GM18907 (cell line): ENCODE measurements at regions not wholly inside any gene's neighbourhood (a gene's known extent, or its start where the extent isn't known, plus 50 kb on each side); places are given as distances from the start of the nearest gene placed in this dataset.

Experiments used
- ATAC-seq: cut with Tn5 transposase; IDR thresholded peaks from one replicate; pipeline ENCODE4 v1.9.1; 2021; ENCODE audit warnings: mild to moderate bottlenecking, moderate library complexity; ENCODE audit not compliant: unreplicated experiment

GRCh38 chr2:129069875-129070594 lies 751.4 kb upstream of the HS6ST1 start:
- ATAC-seq: no peak

GRCh38 chr2:129070663-129071062 lies 752.0 kb upstream of the HS6ST1 start:
- ATAC-seq: no peak

- ATAC-seq: no peak
These were observed 752.9 kb upstream of the HS6ST1 start for GRCh38 chr2:129071531-129071930.

GRCh38 chr2:129074298-129074920 lies 755.7 kb upstream of the HS6ST1 start:
- no peak for ATAC-seq

- ATAC-seq: no peak
These were observed 759.9 kb upstream of the HS6ST1 start for GRCh38 chr2:129078548-129078947.

- ATAC-seq: no peak
These were observed 762.2 kb upstream of the HS6ST1 start for GRCh38 chr2:129080715-129081476.

GRCh38 chr2:129085386-129085785 lies 766.7 kb upstream of the HS6ST1 start:
- no peak for ATAC-seq

GRCh38 chr2:129087133-129087813 lies 768.6 kb upstream of the HS6ST1 start:
- ATAC-seq: no peak

- ATAC-seq: no peak
These were observed 773.0 kb upstream of the HS6ST1 start for GRCh38 chr2:129091620-129092019.

- no peak for ATAC-seq
These were observed 774.3 kb upstream of the HS6ST1 start for GRCh38 chr2:129092956-129093355.

GRCh38 chr2:129101186-129101585 lies 782.5 kb upstream of the HS6ST1 start:
- no peak for ATAC-seq

GRCh38 chr2:129103936-129104878 lies 785.5 kb upstream of the HS6ST1 start:
- ATAC-seq: no peak

GRCh38 chr2:129112181-129112580 lies 793.5 kb upstream of the HS6ST1 start:
- no peak for ATAC-seq

GRCh38 chr2:129113776-129114175 lies 795.1 kb upstream of the HS6ST1 start:
- no peak for ATAC-seq

- ATAC-seq: no peak
These were observed 798.8 kb upstream of the HS6ST1 start for GRCh38 chr2:129117434-129117833.

- peak; percentile 83 for ATAC-seq
These were observed 799.6 kb upstream of the HS6ST1 start for GRCh38 chr2:129118296-129118695.

GRCh38 chr2:129129087-129129486 lies 810.4 kb upstream of the HS6ST1 start:
- no peak for ATAC-seq

GRCh38 chr2:129133692-129134641 lies 815.3 kb upstream of the HS6ST1 start:
- ATAC-seq: no peak

GRCh38 chr2:129135017-129135416 lies 816.3 kb upstream of the HS6ST1 start:
- no peak for ATAC-seq
